Calu3 (cell line): ENCODE measurements at regions not wholly inside any gene's neighbourhood (a gene's known extent, or its start where the extent isn't known, plus 50 kb on each side); places are given as distances from the start of the nearest gene placed in this dataset.

ENCODE experiments used
- BruUV-seq: library from RNA; stranded (reverse); fragments of 400-500 nt; replicated peaks from 2 replicates; lab custom pipeline; 2021; lab: Mats Ljungman, UMichigan
- CTCF ChIA-PET: fragments of 300-600 bp; sonication (Branson Sonifier 250); formaldehyde crosslinking; loops from one replicate; lab custom pipeline; 2022; ENCODE audit warnings: antibody characterized with exemption; lab: Charles Lee
- DNase-seq: peaks from one replicate; pipeline ENCODE4 v3.0.0; 2022
- H3K27ac Mint-ChIP-seq: one replicate; pipeline ENCODE4 v1.8.0; 2022; ENCODE audit warnings: mixed read lengths; ENCODE audit not compliant: unreplicated experiment
- H3K27me3 Mint-ChIP-seq: one replicate; pipeline ENCODE4 v1.8.0; 2022; ENCODE audit warnings: mixed read lengths; ENCODE audit not compliant: unreplicated experiment
- H3K36me3 Mint-ChIP-seq: one replicate; pipeline ENCODE4 v1.8.0; 2022; ENCODE audit warnings: mild to moderate bottlenecking, moderate library complexity, mixed read lengths; ENCODE audit not compliant: insufficient read depth, unreplicated experiment
- H3K4me1 Mint-ChIP-seq: one replicate; pipeline ENCODE4 v1.8.0; 2022; ENCODE audit warnings: mild to moderate bottlenecking, low read depth, mixed read lengths; ENCODE audit not compliant: unreplicated experiment
- H3K4me3 Mint-ChIP-seq: one replicate; pipeline ENCODE4 v1.8.0; 2022; ENCODE audit warnings: mild to moderate bottlenecking, low read depth, moderate library complexity, mixed read lengths; ENCODE audit not compliant: unreplicated experiment
- H3K9me3 Mint-ChIP-seq: one replicate; pipeline ENCODE4 v1.8.0; 2022; ENCODE audit warnings: low read depth, mixed read lengths; ENCODE audit not compliant: unreplicated experiment
- intact Hi-C: fragments of 100-400 bp; cut with micrococcal nuclease; formaldehyde crosslinking; loops from one replicate; pipeline ENCODE4 v1.10.0; 2022; ENCODE audit not compliant: unreplicated experiment
- TF ChIP-seq, protein P1 (sequence below): fragments of 200-600 bp; IDR thresholded peaks from one replicate; pipeline ENCODE4 v1.8.0; 2022; ENCODE audit warnings: antibody characterized with exemption; ENCODE audit not compliant: unreplicated experiment

DNA sequence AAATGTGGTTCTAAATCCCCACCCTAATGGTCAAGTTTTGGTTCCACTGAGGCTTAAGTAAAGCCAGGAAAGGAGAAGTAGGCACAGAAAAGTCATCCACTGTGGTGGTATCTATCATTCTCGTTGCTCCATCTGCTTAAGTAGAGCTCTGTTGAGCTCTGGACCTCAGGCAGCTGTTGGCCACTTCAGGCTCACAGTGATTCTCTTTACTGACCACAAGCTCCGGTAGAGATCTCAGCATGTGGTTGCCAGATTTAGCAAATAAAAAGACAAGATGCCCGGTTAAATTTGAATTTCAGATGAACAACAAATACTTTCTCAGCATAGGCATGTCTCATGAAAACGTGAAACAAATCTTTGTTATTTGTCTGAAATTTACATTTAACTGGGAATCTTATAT is 132.3 kb upstream of the PTCHD1 start:
- BruUV-seq: no TSS peak
- Mint-ChIP-seq H3K27me3 (no peaks in the 10 kb centered on the region), H3K4me1 (no peaks in the 10 kb centered on the region), H3K27ac (no peak overlapping the region), H3K4me3 (no peak overlapping the region), H3K9me3 (no peaks in the 10 kb centered on the region), H3K36me3 (no peaks in the 10 kb centered on the region)
- TF ChIP-seq, protein P1, sequence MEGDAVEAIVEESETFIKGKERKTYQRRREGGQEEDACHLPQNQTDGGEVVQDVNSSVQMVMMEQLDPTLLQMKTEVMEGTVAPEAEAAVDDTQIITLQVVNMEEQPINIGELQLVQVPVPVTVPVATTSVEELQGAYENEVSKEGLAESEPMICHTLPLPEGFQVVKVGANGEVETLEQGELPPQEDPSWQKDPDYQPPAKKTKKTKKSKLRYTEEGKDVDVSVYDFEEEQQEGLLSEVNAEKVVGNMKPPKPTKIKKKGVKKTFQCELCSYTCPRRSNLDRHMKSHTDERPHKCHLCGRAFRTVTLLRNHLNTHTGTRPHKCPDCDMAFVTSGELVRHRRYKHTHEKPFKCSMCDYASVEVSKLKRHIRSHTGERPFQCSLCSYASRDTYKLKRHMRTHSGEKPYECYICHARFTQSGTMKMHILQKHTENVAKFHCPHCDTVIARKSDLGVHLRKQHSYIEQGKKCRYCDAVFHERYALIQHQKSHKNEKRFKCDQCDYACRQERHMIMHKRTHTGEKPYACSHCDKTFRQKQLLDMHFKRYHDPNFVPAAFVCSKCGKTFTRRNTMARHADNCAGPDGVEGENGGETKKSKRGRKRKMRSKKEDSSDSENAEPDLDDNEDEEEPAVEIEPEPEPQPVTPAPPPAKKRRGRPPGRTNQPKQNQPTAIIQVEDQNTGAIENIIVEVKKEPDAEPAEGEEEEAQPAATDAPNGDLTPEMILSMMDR: no peak
- CTCF ChIA-PET: no interaction called here
- intact Hi-C loops: no loop called here
- DNase-seq: no peak

DNA sequence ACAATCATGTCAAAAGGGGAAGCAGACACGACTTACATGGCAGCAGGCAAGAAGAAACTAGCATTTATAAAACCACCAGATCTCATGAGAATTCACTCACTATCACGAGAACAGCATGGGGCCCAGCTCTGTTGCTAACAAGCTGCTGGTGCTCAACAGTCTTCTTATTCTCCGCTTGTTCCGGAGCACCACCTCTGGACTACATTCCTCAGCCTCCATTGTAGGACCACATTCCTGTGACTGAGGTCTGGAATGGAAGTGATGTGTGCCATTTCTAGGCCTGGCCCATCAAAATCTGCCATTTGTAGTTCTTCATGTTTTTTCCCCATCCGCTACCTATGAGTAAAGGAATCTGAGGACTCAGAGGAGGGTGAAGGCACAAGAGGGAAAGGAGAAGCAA is 111.5 kb upstream of the PTCHD1 start:
- Mint-ChIP-seq H3K4me3 (no peak overlapping the region), H3K27me3 (no peaks in the 10 kb centered on the region), H3K27ac (no peak overlapping the region), H3K36me3 (no peaks in the 10 kb centered on the region), H3K4me1 (no peaks in the 10 kb centered on the region), H3K9me3 (no peaks in the 10 kb centered on the region)
- no TSS peak for BruUV-seq
- no peak for DNase-seq
- TF ChIP-seq, protein P1: no peak
- CTCF ChIA-PET: no interaction called here
- intact Hi-C loops: no loop called here

DNA sequence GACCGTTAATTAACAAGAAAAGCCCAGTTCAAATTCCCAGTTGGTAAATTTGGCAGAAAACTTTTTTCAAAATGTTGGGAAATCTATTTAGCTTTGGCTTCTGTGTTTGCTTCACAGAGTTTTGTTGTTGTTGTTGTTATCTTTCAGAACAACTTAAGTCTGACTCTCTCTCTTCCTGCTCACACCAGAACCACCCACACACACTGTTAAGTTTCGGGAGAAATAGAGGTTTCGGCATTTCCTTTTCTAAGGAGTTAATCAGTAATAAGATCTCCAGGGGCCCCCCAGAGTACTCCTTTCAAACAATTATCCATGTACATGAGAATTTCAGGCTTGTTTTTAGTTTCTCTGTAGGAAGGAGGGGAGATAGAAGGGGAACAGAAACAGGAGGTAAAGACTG is 106.2 kb upstream of the PTCHD1 start:
- Mint-ChIP-seq H3K4me3 (no peak overlapping the region), H3K27ac (no peak overlapping the region)

DNA sequence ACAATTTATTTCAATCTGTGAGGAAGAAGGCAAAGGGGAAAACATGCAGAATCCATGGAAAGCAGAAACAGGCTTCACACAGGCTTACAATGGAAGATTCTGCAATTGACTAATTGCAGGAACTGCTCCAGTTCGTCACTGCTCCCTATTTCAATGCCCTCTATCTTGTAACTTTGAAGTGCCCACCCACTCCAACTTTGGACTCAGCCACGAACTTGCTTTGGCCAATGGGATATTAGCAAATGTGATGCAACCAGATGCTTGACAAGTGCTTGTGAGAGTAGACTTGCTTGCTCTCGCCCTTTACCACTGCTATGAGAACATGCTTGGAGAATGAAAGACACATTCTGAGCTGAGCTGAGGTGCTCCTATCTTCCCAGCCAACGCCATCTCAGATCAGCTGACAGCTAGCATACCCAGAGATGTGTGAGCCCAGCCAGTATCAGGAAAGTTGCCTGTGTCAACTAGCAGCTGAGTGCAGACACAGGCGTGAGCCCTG is 105.7 kb upstream of the PTCHD1 start:
- CTCF ChIA-PET: no interaction called here
- H3K36me3 Mint-ChIP-seq: no peaks in the 10 kb centered on the region
- TF ChIP-seq, protein P1: no peak
- intact Hi-C loops: no loop called here
- no peaks in the 10 kb centered on the region for H3K9me3 Mint-ChIP-seq
- no TSS peak for BruUV-seq
- H3K27ac Mint-ChIP-seq: no peak overlapping the region
- H3K4me3 Mint-ChIP-seq: no peak overlapping the region
- no peaks in the 10 kb centered on the region for H3K4me1 Mint-ChIP-seq
- DNase-seq: no peak
- H3K27me3 Mint-ChIP-seq: no peaks in the 10 kb centered on the region

More for the DNA sequence above, 106.2 kb upstream of the PTCHD1 start:
- CTCF ChIA-PET: no interaction called here
- Mint-ChIP-seq H3K4me1 (no peaks in the 10 kb centered on the region), H3K9me3 (no peaks in the 10 kb centered on the region), H3K36me3 (no peaks in the 10 kb centered on the region), H3K27me3 (no peaks in the 10 kb centered on the region)
- TF ChIP-seq, protein P1: no peak
- no TSS peak for BruUV-seq
- intact Hi-C loops: no loop called here
- DNase-seq: no peak
